HepG2 (cell line): ENCODE measurements at regions not wholly inside any gene's neighbourhood (a gene's known extent, or its start where the extent isn't known, plus 50 kb on each side); places are given as distances from the start of the nearest gene placed in this dataset.

ENCODE experiments used
- ATAC-seq: fragments of 200-7000 bp; cut with Tn5 transposase; 3 replicates; pipeline ENCODE4 v1.9.1; 2020; ENCODE audit warnings: mild to moderate bottlenecking, moderate library complexity
- BruUV-seq: library from RNA; stranded (reverse); fragments of 400-500 nt; replicated peaks from 2 replicates; lab custom pipeline; 2021; lab: Mats Ljungman, UMichigan
- CTCF ChIA-PET: fragments of 300-600 bp; formaldehyde crosslinking; extraction: SDS; loops from one replicate; lab custom pipeline; 2021; ENCODE audit warnings: low total read pairs, inconsistent platforms, low intra/inter-chr PET ratio; lab: Yijun Ruan, JAX
- POLR2A ChIA-PET: fragments of 350-600 bp; sonication (Branson Sonifier 250); formaldehyde crosslinking; loops from one replicate; lab custom pipeline; 2020; ENCODE audit warnings: antibody characterized with exemption, inconsistent platforms; lab: Yijun Ruan, JAX
- DNase-seq: peaks from one replicate; pipeline ENCODE4 v3.0.0-alpha.2; 2015; ENCODE audit warnings: low spot score
- FAIRE-seq: peaks from 3 replicates; lab custom pipeline; 2011; peaks lifted over from hg19 to GRCh38; lab: Jason Lieb, UNC
- H2AFZ ChIP-seq: one replicate; pipeline ENCODE4 v1.6.1; 2011; ENCODE audit warnings: low read length, inconsistent platforms
- H3K27ac ChIP-seq: fragments of 300-600 bp; 3 replicates; pipeline ENCODE4 v1.8.0; 2011; ENCODE audit warnings: mixed run types, mild to moderate bottlenecking, mixed read lengths, low read length, inconsistent platforms; ENCODE audit not compliant: insufficient read depth; ENCODE audit errors: extremely low read length
- H3K27me3 ChIP-seq, 2 experiments: fragments of 200-600 bp in 1 of 2; 2 replicates in 1 of 2; 3 replicates in 1 of 2; pipeline versions ENCODE4 v1.6.0 to v1.8.0; 2011; ENCODE audit warnings: low read length in 2 of 2, mild to moderate bottlenecking in 2 of 2, moderate library complexity in 2 of 2, inconsistent platforms in 1 of 2; ENCODE audit not compliant: insufficient read depth in 2 of 2, control insufficient read depth in 1 of 2
- H3K36me3 ChIP-seq, 2 experiments: fragments of 200-600 bp in 1 of 2; replicated peaks in 1 of 2; 2 replicates in 1 of 2; 3 replicates in 1 of 2; pipeline versions ENCODE4 v1.5.1 to v1.8.0; 2011; ENCODE audit warnings: low read length in 2 of 2, inconsistent platforms in 1 of 2; ENCODE audit not compliant: insufficient read depth in 2 of 2, control insufficient read depth in 1 of 2
- H3K4me1 ChIP-seq: 2 replicates; pipeline ENCODE4 v1.5.1; 2012; ENCODE audit warnings: low read length, inconsistent platforms; ENCODE audit not compliant: insufficient read depth
- H3K4me2 ChIP-seq: 2 replicates; pipeline ENCODE4 v1.6.0; 2011; ENCODE audit warnings: low read depth, low read length, inconsistent platforms
- H3K4me3 ChIP-seq, 3 experiments: fragments of 200-600 bp in 1 of 3; sonication (generic), shearing (Covaris generic) in 1 of 3; replicated peaks in 1 of 3; 2 replicates each; pipeline ENCODE4 v1.5.1; 2011 to 2016; ENCODE audit warnings: low read length in 3 of 3, inconsistent platforms in 2 of 3, low read depth in 2 of 3, mild to moderate bottlenecking in 2 of 3, control low read depth in 1 of 3, mixed read lengths in 1 of 3; ENCODE audit not compliant: insufficient read depth in 1 of 3
- H3K79me2 ChIP-seq: one replicate; pipeline ENCODE4 v1.6.1; 2011; ENCODE audit warnings: low read length, inconsistent platforms; ENCODE audit not compliant: insufficient read depth
- H3K9ac ChIP-seq: 2 replicates; pipeline ENCODE4 v1.6.0; 2011; ENCODE audit warnings: mild to moderate bottlenecking, low read depth, low read length, inconsistent platforms; ENCODE audit not compliant: insufficient read depth
- H3K9me3 ChIP-seq: 2 replicates; pipeline ENCODE4 v1.5.1; 2012; ENCODE audit warnings: mild to moderate bottlenecking, low read length
- H4K20me1 ChIP-seq: 2 replicates; pipeline ENCODE4 v1.6.0; 2011; ENCODE audit warnings: inconsistent platforms, mild to moderate bottlenecking, low read length, moderate library complexity; ENCODE audit not compliant: insufficient read depth
- ATF7 ChIP-seq, 2 experiments: fragments of 450-650 bp in 1 of 2; sonication (generic) in 1 of 2; formaldehyde crosslinking in 1 of 2; IDR thresholded peaks; 2 replicates each; pipeline versions ENCODE4 v1.4.0 to v1.6.1; 2016 to 2020; ENCODE audit warnings: antibody characterized with exemption in 1 of 2, mild to moderate bottlenecking in 1 of 2, missing genetic modification reagents in 1 of 2
- CREB1 ChIP-seq, 2 experiments: fragments of 450-650 bp in 1 of 2; IDR thresholded peaks; 2 replicates each; pipeline ENCODE4 v1.6.1; 2016 to 2017; ENCODE audit warnings: control low read depth in 1 of 2, mild to moderate bottlenecking in 1 of 2, missing compliant biosample characterization in 1 of 2, missing genetic modification characterization in 1 of 2
- TCF7L2 ChIP-seq: IDR thresholded peaks from 2 replicates; pipeline ENCODE4 v1.6.1; 2011; ENCODE audit warnings: mild to moderate bottlenecking, low read depth, low read length, moderate library complexity
- ZBTB21 ChIP-seq: sonication (generic); formaldehyde crosslinking; IDR thresholded peaks from 2 replicates; pipeline ENCODE4 v1.4.0; 2020; ENCODE audit warnings: missing genetic modification reagents
- ZKSCAN1 ChIP-seq: fragments of 150-350 bp; IDR thresholded peaks from 2 replicates; pipeline ENCODE4 v1.6.1; 2014; ENCODE audit warnings: low read length
- WGBS: methylation state at CpG from one replicate; pipeline ENCODE4 v1.1.6; 2017; ENCODE audit warnings: low lambda C conversion rate; 5-methylcytosine and 5-hydroxymethylcytosine counted together
- in situ Hi-C: cut with HindIII; loops from 2 replicates; pipeline ENCODE4 v1.10.0; 2017; ENCODE audit warnings: low pct_unique_long_range_greater_than_20kb; ENCODE audit not compliant: extremely low pct_ligation_motif_present
- intact Hi-C: fragments of 100-400 bp; cut with micrococcal nuclease; formaldehyde crosslinking; loops from one replicate; pipeline ENCODE4 v1.10.0; 2022; ENCODE audit not compliant: unreplicated experiment
- TF ChIP-seq, protein P1 (sequence below): sonication (generic); formaldehyde crosslinking; IDR thresholded peaks from 2 replicates; pipeline ENCODE4 v1.5.0; 2020; ENCODE audit warnings: mild to moderate bottlenecking, missing genetic modification reagents, moderate library complexity
- TF ChIP-seq, protein P2 (sequence below): sonication (generic); formaldehyde crosslinking; IDR thresholded peaks from 2 replicates; pipeline ENCODE4 v1.4.0; 2020; ENCODE audit warnings: missing genetic modification reagents
- TF ChIP-seq, protein P3 (sequence below): sonication (generic); formaldehyde crosslinking; IDR thresholded peaks from one replicate; pipeline ENCODE4 v1.5.1; 2020; ENCODE audit warnings: mild to moderate bottlenecking, missing genetic modification reagents; ENCODE audit errors: not compliant biosample characterization

DNA sequence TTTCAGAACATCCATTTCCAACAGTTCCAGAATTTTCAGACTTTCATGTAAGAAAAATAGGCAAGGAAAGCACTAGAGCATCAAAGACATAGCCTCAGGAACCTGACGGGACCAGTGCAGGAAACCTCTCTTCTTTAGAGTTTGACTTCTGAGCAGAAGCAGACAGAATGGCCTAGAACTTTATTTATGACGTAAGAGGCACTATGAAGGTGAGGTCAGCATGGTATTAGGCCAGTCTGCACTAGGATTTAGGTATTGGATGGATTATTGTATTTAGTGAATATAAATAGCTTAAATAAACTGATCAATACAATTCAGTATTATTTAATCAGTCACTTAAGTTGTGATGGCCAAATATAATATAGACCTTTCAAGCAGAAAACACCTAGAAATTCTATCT, 117.6 kb downstream of the CYRIA start:
- DNase-seq (no peak), FAIRE-seq (no peak), ATAC-seq (no peak)
- BruUV-seq = no TSS peak
- Histone ChIP-seq H3K27me3 (no peaks in the 10 kb centered on the region), H3K9me3 (no peaks in the 10 kb centered on the region), H3K9ac (no peak overlapping the region), H3K36me3 (no peaks in the 10 kb centered on the region), H3K4me3 (no peak overlapping the region), H4K20me1 (no peaks in the 10 kb centered on the region), H3K79me2 (no peaks in the 10 kb centered on the region), H3K27ac (no peak overlapping the region), H3K4me2 (no peak overlapping the region), H3K4me1 (no peaks in the 10 kb centered on the region), H2AFZ (no peak overlapping the region)
- in situ Hi-C loops (no loop called here), intact Hi-C loops (no loop called here)
- ChIA-PET CTCF (no interaction called here), POLR2A (no interaction called here)
- WGBS = 3% methylated on average over 2 of the region's 2 CpGs
- TF ChIP-seq ATF7 (IDR thresholded peaks at IDR 0.05) (peak; percentile 68), ATF7 (CRISPR knock-in tag; IDR thresholded peaks at IDR 0.05) (no peak), CREB1 (IDR thresholded peaks at IDR 0.05) (peak; percentile 75), CREB1 (CRISPR knock-in tag; IDR thresholded peaks at IDR 0.05) (no peak), ZBTB21 (CRISPR knock-in tag) (no peak), ZKSCAN1 (no peak), TCF7L2 (no peak)
- TF ChIP-seq, protein P1, sequence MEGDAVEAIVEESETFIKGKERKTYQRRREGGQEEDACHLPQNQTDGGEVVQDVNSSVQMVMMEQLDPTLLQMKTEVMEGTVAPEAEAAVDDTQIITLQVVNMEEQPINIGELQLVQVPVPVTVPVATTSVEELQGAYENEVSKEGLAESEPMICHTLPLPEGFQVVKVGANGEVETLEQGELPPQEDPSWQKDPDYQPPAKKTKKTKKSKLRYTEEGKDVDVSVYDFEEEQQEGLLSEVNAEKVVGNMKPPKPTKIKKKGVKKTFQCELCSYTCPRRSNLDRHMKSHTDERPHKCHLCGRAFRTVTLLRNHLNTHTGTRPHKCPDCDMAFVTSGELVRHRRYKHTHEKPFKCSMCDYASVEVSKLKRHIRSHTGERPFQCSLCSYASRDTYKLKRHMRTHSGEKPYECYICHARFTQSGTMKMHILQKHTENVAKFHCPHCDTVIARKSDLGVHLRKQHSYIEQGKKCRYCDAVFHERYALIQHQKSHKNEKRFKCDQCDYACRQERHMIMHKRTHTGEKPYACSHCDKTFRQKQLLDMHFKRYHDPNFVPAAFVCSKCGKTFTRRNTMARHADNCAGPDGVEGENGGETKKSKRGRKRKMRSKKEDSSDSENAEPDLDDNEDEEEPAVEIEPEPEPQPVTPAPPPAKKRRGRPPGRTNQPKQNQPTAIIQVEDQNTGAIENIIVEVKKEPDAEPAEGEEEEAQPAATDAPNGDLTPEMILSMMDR = no peak
- TF ChIP-seq, protein P2, sequence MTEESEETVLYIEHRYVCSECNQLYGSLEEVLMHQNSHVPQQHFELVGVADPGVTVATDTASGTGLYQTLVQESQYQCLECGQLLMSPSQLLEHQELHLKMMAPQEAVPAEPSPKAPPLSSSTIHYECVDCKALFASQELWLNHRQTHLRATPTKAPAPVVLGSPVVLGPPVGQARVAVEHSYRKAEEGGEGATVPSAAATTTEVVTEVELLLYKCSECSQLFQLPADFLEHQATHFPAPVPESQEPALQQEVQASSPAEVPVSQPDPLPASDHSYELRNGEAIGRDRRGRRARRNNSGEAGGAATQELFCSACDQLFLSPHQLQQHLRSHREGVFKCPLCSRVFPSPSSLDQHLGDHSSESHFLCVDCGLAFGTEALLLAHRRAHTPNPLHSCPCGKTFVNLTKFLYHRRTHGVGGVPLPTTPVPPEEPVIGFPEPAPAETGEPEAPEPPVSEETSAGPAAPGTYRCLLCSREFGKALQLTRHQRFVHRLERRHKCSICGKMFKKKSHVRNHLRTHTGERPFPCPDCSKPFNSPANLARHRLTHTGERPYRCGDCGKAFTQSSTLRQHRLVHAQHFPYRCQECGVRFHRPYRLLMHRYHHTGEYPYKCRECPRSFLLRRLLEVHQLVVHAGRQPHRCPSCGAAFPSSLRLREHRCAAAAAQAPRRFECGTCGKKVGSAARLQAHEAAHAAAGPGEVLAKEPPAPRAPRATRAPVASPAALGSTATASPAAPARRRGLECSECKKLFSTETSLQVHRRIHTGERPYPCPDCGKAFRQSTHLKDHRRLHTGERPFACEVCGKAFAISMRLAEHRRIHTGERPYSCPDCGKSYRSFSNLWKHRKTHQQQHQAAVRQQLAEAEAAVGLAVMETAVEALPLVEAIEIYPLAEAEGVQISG (CRISPR knock-in tag) = no peak
- TF ChIP-seq, protein P3, sequence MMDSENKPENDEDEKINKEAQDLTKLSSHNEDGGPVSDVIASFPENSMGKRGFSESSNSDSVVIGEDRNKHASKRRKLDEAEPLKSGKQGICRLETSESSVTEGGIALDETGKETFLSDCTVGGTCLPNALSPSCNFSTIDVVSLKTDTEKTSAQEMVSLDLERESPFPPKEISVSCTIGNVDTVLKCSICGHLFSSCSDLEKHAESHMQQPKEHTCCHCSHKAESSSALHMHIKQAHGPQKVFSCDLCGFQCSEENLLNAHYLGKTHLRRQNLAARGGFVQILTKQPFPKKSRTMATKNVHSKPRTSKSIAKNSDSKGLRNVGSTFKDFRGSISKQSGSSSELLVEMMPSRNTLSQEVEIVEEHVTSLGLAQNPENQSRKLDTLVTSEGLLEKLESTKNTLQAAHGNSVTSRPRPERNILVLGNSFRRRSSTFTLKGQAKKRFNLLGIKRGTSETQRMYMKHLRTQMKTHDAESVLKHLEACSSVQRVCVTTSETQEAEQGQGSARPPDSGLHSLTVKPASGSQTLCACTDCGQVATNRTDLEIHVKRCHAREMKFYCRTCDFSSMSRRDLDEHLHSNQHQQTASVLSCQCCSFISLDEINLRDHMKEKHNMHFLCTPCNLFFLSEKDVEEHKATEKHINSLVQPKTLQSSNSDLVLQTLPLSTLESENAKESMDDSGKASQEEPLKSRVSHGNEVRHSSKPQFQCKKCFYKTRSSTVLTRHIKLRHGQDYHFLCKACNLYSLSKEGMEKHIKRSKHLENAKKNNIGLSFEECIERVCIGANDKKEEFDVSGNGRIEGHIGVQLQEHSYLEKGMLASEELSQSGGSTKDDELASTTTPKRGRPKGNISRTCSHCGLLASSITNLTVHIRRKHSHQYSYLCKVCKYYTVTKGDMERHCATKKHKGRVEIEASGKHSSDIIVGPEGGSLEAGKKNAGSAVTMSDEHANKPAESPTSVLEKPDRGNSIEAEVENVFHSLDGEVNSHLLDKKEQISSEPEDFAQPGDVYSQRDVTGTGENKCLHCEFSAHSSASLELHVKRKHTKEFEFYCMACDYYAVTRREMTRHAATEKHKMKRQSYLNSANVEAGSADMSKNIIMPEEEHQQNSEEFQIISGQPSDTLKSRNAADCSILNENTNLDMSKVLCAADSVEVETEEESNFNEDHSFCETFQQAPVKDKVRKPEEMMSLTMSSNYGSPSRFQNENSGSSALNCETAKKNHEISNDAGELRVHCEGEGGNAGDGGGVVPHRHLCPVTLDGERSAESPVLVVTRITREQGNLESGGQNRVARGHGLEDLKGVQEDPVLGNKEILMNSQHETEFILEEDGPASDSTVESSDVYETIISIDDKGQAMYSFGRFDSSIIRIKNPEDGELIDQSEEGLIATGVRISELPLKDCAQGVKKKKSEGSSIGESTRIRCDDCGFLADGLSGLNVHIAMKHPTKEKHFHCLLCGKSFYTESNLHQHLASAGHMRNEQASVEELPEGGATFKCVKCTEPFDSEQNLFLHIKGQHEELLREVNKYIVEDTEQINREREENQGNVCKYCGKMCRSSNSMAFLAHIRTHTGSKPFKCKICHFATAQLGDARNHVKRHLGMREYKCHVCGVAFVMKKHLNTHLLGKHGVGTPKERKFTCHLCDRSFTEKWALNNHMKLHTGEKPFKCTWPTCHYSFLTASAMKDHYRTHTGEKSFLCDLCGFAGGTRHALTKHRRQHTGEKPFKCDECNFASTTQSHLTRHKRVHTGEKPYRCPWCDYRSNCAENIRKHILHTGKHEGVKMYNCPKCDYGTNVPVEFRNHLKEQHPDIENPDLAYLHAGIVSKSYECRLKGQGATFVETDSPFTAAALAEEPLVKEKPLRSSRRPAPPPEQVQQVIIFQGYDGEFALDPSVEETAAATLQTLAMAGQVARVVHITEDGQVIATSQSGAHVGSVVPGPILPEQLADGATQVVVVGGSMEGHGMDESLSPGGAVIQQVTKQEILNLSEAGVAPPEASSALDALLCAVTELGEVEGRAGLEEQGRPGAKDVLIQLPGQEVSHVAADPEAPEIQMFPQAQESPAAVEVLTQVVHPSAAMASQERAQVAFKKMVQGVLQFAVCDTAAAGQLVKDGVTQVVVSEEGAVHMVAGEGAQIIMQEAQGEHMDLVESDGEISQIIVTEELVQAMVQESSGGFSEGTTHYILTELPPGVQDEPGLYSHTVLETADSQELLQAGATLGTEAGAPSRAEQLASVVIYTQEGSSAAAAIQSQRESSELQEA (CRISPR knock-in tag) = no peak
